SK-N-SH (cell line): ENCODE measurements at regions not wholly inside any gene's neighbourhood (a gene's known extent, or its start where the extent isn't known, plus 50 kb on each side); places are given as distances from the start of the nearest gene placed in this dataset.
A peak's percentile ranks its signal among the peaks of the same experiment; 100 is the strongest.

ENCODE experiments used
- CTCF ChIA-PET: fragments of 300-600, 350-600 bp; formaldehyde crosslinking; extraction: SDS; loops from one replicate; lab custom pipeline; 2021; lab: Yijun Ruan, JAX
- POLR2A ChIA-PET: fragments of 350-600 bp; sonication (Branson Sonifier 250); formaldehyde crosslinking; extraction: SDS; loops from one replicate; lab custom pipeline; 2020; ENCODE audit warnings: antibody characterized with exemption, inconsistent platforms; lab: Yijun Ruan, JAX
- DNase-seq: peaks from one replicate; pipeline ENCODE4 v3.0.0; 2012
- H2AFZ ChIP-seq: fragments of 200-600 bp; sonication (generic); 2 replicates; pipeline ENCODE4 v1.8.1; 2016; ENCODE audit warnings: antibody characterized with exemption, mild to moderate bottlenecking, low read depth
- H3F3A ChIP-seq: fragments of 200-600 bp; sonication (generic); replicated peaks from 2 replicates; pipeline ENCODE3; 2016; ENCODE audit warnings: antibody characterized with exemption, mild to moderate bottlenecking; ENCODE audit not compliant: insufficient read depth
- H3K27ac ChIP-seq, 2 experiments: fragments of 200-500 bp in 1 of 2; fragments of 200-600 bp in 1 of 2; sonication (Bioruptor generic) in 1 of 2; sonication (generic), shearing (Covaris generic) in 1 of 2; 2 replicates each; pipeline versions ENCODE4 v1.5.1 to v1.6.1; 2014 to 2016; ENCODE audit warnings: low read depth in 2 of 2, inconsistent platforms in 1 of 2, low read length in 1 of 2, mild to moderate bottlenecking in 1 of 2, mixed read lengths in 1 of 2
- H3K27me3 ChIP-seq: fragments of 200-600 bp; sonication (generic), shearing (Covaris generic); 2 replicates; pipeline ENCODE4 v1.6.1; 2016; ENCODE audit warnings: mixed run types; ENCODE audit not compliant: insufficient read depth
- H3K36me3 ChIP-seq, 2 experiments: fragments of 200-500 bp in 1 of 2; fragments of 200-600 bp in 1 of 2; sonication (Bioruptor generic) in 1 of 2; sonication (generic) in 1 of 2; replicated peaks in 1 of 2; 2 replicates each; pipeline versions ENCODE3 to v1.5.1; 2014 to 2016; ENCODE audit warnings: low read length in 1 of 2, mild to moderate bottlenecking in 1 of 2; ENCODE audit not compliant: insufficient read depth in 2 of 2, control insufficient read depth in 1 of 2
- H3K4me1 ChIP-seq, 2 experiments: fragments of 200-500 bp in 1 of 2; fragments of 200-600 bp in 1 of 2; sonication (Bioruptor generic) in 1 of 2; sonication (generic), shearing (Covaris generic) in 1 of 2; 2 replicates each; pipeline versions ENCODE4 v1.5.1 to v1.6.1; 2014 to 2016; ENCODE audit warnings: low read depth in 1 of 2, low read length in 1 of 2, mixed run types in 1 of 2; ENCODE audit not compliant: insufficient read depth in 2 of 2, control insufficient read depth in 1 of 2
- H3K4me2 ChIP-seq: fragments of 200-600 bp; sonication (generic), shearing (Covaris generic); 2 replicates; pipeline ENCODE4 v1.6.1; 2017; ENCODE audit warnings: mixed run types
- H3K4me3 ChIP-seq, 2 experiments: fragments of 200-500 bp in 1 of 2; fragments of 200-600 bp in 1 of 2; sonication (Bioruptor generic) in 1 of 2; sonication (generic), shearing (Covaris generic) in 1 of 2; 2 replicates each; pipeline versions ENCODE4 v1.5.1 to v1.8.1; 2014 to 2016; ENCODE audit warnings: low read depth in 2 of 2, inconsistent platforms in 1 of 2, low read length in 1 of 2, mild to moderate bottlenecking in 1 of 2, mixed read lengths in 1 of 2, moderate library complexity in 1 of 2
- H3K79me2 ChIP-seq: fragments of 200-600 bp; sonication (generic); 2 replicates; pipeline ENCODE4 v1.8.1; 2017; ENCODE audit warnings: mild to moderate bottlenecking; ENCODE audit not compliant: insufficient read depth
- H3K9ac ChIP-seq: fragments of 200-600 bp; sonication (generic); 2 replicates; pipeline ENCODE4 v1.6.1; 2017; ENCODE audit warnings: mixed run types
- H3K9me2 ChIP-seq: fragments of 200-600 bp; sonication (generic); 2 replicates; pipeline ENCODE4 v1.6.1; 2017; ENCODE audit warnings: mixed run types
- H3K9me3 ChIP-seq: fragments of 200-600 bp; sonication (generic); 2 replicates; pipeline ENCODE4 v1.6.1; 2017; ENCODE audit warnings: mixed run types, mild to moderate bottlenecking, moderate library complexity
- H4K20me1 ChIP-seq: fragments of 200-600 bp; sonication (generic); 2 replicates; pipeline ENCODE4 v1.6.1; 2017; ENCODE audit warnings: mild to moderate bottlenecking, mixed run types; ENCODE audit not compliant: insufficient read depth
- CTCF ChIP-seq: fragments of 200-600 bp; sonication (generic); IDR thresholded peaks from 2 replicates; pipeline ENCODE4 v1.6.1; 2017; ENCODE audit warnings: antibody characterized with exemption, mild to moderate bottlenecking, moderate library complexity
- FOXJ3 ChIP-seq: sonication (generic); formaldehyde crosslinking; IDR thresholded peaks from 2 replicates; pipeline ENCODE4 v1.5.1; 2020; ENCODE audit warnings: mild to moderate bottlenecking, missing genetic modification reagents
- GABPA ChIP-seq: IDR thresholded peaks from 2 replicates; pipeline ENCODE4 v1.4.0; 2012; ENCODE audit warnings: low read depth, mild to moderate bottlenecking
- IRF3 ChIP-seq: fragments of 150-350 bp; IDR thresholded peaks from 2 replicates; pipeline ENCODE4 v1.6.1; 2016; ENCODE audit warnings: mild to moderate bottlenecking, low read depth, low read length
- JUND ChIP-seq: IDR thresholded peaks from 2 replicates; pipeline ENCODE4 v1.4.0; 2012
- NFIC ChIP-seq: IDR thresholded peaks from 2 replicates; pipeline ENCODE4 v1.4.0; 2012; ENCODE audit warnings: borderline replicate concordance
- PBX3 ChIP-seq: IDR thresholded peaks from 2 replicates; pipeline ENCODE4; 2012
- POLR2AphosphoS5 ChIP-seq: IDR thresholded peaks from 2 replicates; pipeline ENCODE4 v1.6.1; 2012; ENCODE audit warnings: low read depth, low read length
- RCOR1 ChIP-seq: fragments of 150-350 bp; IDR thresholded peaks from 2 replicates; pipeline ENCODE4 v1.6.1; 2017; ENCODE audit warnings: antibody characterized with exemption, low read length
- RXRA ChIP-seq: IDR thresholded peaks from 2 replicates; pipeline ENCODE4 v1.4.0; 2012; ENCODE audit warnings: low read depth, mild to moderate bottlenecking, borderline replicate concordance
- SMC3 ChIP-seq: IDR thresholded peaks from 2 replicates; pipeline ENCODE4 v1.6.1; 2012; ENCODE audit warnings: low read depth, low read length, improper control_type of control experiment
- TAF1 ChIP-seq: IDR thresholded peaks from 2 replicates; pipeline ENCODE4 v1.6.1; 2012; ENCODE audit warnings: low read depth, mild to moderate bottlenecking, low read length, moderate library complexity, borderline replicate concordance
- TCF12 ChIP-seq: IDR thresholded peaks from 2 replicates; pipeline ENCODE4 v1.4.0; 2012
- USF1 ChIP-seq: IDR thresholded peaks from 2 replicates; pipeline ENCODE4 v1.4.0; 2012; ENCODE audit warnings: low read depth, borderline replicate concordance
- WGBS: methylation state at CpG from one replicate; pipeline ENCODE4 v1.1.6; 2017; ENCODE audit warnings: low lambda C conversion rate; 5-methylcytosine and 5-hydroxymethylcytosine counted together

GRCh38 chr7:15105711-15106110 is 203.2 kb upstream of the DGKB start:
- WGBS = 82% methylated on average over 3 of the region's 3 CpGs
- H3K27me3 ChIP-seq = no peaks in the 10 kb centered on the region
- no peak overlapping the region for H3K4me3 ChIP-seq
- no peak overlapping the region for H2AFZ ChIP-seq
- no peaks in the 10 kb centered on the region; the same call in 1 of the 2 replicates for H3K9me2 ChIP-seq
- H3K36me3 ChIP-seq = no peaks in the 10 kb centered on the region
- H3K9ac ChIP-seq = no peak overlapping the region
- ChIA-PET CTCF (no interaction called here), POLR2A (no interaction called here)
- H4K20me1 ChIP-seq = no peaks in the 10 kb centered on the region
- H3K9me3 ChIP-seq = 0 out of 2 replicates have a peak, but pooled peaks cover 4% of the 10 kb centered on the region
- H3K4me2 ChIP-seq = no peak overlapping the region
- peak overlapping the region in 1 of 2 experiments; percentile 97; a peak in 2 of 4 replicates for H3K27ac ChIP-seq
- peaks cover 4% of the 10 kb centered on the region for H3F3A ChIP-seq
- H3K79me2 ChIP-seq = no peaks in the 10 kb centered on the region
- peaks cover 0 to 17% of the 10 kb centered on the region in 2 experiments; a peak in 1 of 4 replicates for H3K4me1 ChIP-seq
- DNase-seq = no peak
- TF ChIP-seq USF1 = no peak
- TF ChIP-seq POLR2AphosphoS5 = no peak
- TF ChIP-seq FOXJ3 = no peak
- no peak for TF ChIP-seq PBX3
- no peak for TF ChIP-seq RCOR1
- TF ChIP-seq TCF12 = no peak
- TF ChIP-seq JUND = no peak
- no peak for TF ChIP-seq GABPA
- no peak for TF ChIP-seq TAF1
- no peak for TF ChIP-seq CTCF
- TF ChIP-seq IRF3 = no peak
- TF ChIP-seq RXRA = no peak
- TF ChIP-seq NFIC = no peak
- TF ChIP-seq SMC3 = no peak
- TF ChIP-seq, all 33 proteins: peak for 0
